HG02678 (cell line): ENCODE measurements at regions not wholly inside any gene's neighbourhood (a gene's known extent, or its start where the extent isn't known, plus 50 kb on each side); places are given as distances from the start of the nearest gene placed in this dataset.

ENCODE experiments used
- ATAC-seq: cut with Tn5 transposase; IDR thresholded peaks from one replicate; pipeline ENCODE4 v1.9.1; 2021; ENCODE audit warnings: mild to moderate bottlenecking, moderate library complexity; ENCODE audit not compliant: unreplicated experiment

DNA sequence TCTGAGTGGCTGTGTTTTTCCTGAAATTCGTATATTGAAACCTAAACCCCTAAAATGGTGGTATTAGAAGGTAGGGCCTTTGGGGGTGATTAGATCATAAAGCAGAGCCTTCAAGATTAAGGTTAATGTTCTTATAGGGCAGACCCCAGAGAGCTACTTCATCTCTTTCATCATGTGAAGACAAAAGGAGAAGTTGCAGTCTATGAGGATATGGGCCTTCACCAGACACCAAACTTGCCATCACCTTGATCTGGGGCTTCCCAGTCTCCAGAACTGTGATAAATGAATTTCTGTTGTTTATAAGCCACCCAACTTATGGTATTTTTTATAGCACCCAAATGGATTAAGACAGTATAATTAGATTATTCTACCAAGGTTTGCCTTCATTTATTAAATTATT lies 275.0 kb upstream of the ATP2B1 start:
- ATAC-seq, result no peak

DNA sequence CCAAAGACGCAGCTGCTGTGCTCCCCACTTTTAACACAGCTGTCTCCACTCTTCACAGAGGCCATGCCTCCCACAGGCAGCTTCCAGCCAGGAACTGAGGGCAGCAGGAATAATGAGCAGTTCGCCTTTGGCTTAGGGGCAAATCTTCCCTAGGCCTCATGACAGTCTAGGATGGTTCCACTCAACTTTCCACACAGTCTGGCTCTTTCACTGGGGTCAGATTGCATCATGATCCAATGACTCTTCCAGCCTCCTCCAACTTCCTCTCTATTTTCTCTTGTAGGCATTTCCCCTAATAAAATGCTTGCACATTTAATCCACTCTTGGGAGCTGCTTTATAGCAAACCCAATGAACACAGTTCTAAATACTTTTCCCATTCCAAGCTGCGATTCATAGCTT lies 271.6 kb upstream of the ATP2B1 start:
- ATAC-seq, result no peak

DNA sequence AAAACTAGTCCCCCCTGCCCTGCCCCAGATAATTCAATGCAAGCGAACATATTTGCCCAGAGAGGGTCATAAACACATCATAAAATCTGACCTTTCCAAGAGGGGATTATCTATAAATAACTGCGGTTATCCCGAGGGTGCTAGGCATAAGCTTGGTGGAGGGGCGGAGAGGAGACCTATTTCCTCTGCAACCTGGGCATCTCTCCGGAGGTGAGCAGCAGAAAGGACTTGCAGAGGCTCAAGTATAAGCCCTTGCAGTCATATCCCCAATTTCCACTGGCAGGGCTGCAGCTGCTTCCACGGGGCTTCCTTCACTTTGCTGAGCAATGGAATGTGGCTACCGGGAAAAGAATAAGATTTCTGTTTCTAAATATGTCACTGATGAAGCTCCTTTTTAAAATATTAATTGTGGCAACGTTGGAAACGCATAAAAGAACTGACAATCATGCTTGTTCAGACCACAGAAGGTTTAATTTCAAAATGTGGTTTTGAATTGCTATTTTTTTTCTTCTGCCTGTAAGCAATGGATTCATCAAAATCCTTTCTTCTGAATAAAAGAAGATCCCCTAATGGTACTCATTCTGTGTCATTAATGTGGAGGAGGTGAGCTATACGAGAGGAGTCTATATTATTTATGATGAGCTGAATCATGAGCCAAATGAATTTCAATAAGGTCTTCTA lies 268.9 kb upstream of the ATP2B1 start:
- no peak for ATAC-seq

DNA sequence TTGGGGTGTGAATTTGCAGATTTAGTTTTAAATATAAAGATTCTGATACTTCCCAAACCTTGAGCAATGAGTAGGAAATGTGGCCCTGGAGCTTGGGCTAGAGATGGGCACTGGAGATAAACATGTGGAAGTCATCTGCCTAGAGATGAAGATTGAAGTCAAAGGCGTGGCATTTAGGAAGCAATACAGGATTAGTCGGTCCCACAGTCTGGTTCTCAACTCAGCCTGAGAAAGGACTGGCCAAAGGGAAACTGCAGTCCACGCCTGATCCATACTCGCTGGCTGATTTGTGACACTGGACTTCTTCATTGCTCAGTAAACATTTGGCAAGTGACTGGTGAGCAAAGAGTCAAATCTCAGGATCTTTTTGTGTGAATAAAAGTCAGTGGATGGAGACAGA lies 268.2 kb upstream of the ATP2B1 start:
- ATAC-seq, result no peak

DNA sequence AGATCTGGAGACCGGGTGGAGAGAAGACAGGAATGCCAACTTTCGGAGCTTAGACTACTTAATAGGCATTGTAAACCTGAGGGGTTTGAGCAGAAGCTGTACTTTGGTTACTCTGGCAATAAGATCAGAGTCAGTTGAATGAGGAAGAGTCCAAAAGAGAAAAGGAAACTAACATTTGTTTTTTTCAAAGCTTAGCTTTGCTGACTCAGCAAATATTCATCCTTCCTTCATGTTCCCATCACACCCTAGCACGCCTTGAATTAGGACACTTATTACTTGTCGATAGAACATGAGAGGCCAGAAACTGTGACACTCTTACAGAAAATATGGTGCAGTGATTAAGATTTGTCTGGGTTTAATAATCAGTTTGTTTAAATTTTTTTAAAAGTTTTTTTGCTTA lies 266.9 kb upstream of the ATP2B1 start:
- ATAC-seq, result no peak

DNA sequence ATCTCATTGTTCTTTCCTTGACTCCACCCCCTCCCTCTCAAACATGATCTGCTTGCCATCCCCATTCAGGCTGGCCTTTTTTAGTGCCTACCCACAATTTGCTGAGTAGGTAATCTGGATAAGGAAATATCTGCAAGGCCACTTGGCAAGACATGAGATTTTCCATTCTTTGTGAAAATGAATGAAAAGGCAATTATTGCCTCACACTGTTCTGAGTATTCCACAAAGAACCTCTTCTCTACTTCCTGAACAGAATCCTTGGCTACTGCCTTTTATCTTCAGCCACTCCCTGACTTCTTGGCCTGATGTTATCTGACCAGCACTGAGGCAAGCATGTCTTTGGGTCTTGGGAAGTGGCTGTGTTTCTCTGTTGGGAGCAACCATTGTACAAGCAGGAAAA lies 263.2 kb upstream of the ATP2B1 start:
- no peak for ATAC-seq

DNA sequence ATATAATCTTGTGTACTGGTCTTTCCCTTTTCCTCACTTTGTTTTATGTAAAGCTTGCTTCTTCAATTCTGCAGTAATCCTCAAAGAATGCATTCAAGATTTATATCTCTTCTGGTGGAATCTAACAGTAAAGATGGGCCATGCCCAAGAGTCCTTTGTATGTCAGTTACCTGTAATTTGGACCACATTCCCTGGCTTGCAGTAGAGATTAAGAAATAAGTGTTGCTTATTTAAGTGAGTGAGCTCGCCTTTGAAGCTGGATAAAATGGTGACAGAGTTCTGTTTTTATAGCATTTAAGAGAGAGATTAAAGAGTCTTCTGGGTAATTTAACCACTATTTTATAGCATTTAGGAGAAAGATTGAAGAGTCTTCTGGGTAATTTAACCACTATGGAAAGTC lies 262.1 kb upstream of the ATP2B1 start:
- no peak for ATAC-seq

DNA sequence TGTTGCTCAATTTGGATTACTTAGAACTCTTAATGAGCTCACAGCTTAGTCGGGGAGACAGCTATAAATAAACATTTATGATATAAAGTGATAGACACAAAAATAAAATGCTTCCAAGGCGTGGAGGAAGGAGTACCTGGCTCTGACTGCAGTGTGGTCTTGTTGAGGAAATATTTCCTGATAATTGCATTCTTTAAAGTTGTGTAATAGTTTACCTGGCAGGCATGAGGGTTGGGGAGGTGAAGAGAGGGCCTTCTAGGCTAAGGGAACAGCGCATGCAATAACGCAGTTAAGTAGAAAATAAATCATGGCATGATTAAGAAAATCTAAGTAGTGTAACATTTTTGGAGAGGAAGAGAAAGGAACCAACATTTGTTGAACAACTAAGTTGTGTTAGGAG lies 260.5 kb upstream of the ATP2B1 start:
- no peak for ATAC-seq

DNA sequence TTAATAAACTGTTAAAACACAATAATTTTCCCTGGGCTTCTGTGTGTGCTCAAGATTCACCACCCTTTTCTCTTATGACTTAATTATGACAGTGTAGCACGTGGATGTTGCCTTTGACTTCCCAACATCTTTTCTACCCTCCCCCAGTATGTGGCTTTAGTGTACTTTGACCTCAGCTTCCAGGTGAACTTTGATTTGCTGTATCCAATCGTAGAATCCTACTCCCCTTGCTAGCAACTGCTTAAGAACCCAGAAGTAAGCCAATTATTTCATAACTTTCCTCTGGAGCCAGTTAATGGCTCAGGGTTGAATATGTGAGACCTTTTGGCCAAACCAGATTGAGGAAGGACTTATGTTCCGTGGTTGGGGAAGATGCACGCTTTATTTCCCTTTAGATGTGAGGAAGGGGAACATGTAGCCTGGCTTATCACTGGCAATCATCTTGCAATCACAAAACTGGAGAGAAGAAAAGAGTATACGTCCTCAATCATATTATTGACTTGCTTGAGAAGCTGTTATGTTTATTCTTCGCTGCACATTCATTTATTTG lies 259.6 kb upstream of the ATP2B1 start:
- no peak for ATAC-seq

DNA sequence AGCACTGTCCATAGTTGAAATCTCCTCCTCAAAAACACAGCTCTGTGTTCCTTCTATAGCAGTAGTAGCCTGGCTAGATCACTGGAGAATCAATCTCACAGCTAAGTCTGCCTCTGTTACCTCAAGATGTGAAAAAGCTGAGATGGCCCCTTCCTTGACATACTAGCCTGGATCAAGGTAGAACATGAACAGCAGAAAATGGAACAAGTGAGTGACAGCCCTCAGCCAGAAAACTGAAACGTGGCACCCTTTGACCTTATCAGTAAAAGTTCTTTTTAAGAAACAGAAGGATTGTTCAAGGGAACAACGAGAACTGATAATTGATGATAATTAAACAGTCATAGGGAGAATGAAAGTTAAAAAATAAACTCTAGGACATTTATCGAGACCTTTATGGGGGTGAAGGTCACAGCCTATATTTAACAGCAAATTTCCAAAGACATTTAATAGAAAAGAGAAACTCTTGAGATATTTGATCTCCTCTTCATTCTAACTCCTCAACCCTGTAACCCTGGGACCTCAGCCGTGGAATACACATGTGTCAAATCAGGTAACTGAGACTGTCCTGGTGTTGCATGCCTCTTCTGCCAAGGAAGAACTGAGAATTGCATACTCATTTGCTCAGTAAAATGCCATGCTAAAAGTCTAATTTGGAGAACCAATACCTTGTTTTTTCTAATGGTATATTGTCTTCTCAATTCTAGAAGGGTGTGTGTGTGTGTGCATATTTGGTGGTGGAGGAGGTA lies 258.0 kb upstream of the ATP2B1 start:
- no peak for ATAC-seq

DNA sequence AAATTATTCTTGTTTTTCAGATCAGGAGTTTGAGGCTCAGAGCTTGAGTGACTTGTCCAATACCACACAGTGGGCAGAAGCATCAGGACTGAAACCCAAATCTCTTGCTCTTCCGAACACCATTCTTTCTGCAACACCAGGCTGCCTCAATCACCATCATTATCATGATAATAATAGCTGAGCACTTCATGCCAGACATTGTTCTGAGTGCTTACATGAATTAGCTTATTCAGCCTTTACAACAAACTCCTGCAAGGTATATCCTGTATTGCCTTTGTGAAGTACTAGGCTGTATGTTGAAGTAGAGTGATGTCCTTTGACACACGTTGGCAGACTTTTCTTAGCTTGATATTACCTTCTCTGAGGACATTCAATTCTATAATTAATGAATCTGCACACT lies 257.4 kb upstream of the ATP2B1 start:
- ATAC-seq, result no peak

DNA sequence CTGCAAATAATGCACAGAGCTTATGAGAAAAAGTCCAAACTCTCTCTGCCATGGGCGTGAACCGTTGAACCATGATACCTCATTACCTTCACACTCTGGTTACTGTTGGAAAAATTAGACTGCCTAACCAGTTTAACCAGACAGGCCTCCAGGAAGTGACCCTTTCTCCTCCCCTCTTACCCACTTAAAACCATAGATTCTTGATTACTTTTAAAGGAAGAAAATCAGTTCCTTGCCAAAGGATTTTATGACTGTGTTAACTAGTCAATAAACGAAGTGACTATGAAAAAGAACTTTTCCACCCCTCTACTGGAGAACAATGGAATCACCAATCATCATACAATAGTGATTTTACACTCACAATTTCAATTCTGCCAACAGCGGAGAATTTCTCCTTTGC lies 254.0 kb upstream of the ATP2B1 start:
- no peak for ATAC-seq

DNA sequence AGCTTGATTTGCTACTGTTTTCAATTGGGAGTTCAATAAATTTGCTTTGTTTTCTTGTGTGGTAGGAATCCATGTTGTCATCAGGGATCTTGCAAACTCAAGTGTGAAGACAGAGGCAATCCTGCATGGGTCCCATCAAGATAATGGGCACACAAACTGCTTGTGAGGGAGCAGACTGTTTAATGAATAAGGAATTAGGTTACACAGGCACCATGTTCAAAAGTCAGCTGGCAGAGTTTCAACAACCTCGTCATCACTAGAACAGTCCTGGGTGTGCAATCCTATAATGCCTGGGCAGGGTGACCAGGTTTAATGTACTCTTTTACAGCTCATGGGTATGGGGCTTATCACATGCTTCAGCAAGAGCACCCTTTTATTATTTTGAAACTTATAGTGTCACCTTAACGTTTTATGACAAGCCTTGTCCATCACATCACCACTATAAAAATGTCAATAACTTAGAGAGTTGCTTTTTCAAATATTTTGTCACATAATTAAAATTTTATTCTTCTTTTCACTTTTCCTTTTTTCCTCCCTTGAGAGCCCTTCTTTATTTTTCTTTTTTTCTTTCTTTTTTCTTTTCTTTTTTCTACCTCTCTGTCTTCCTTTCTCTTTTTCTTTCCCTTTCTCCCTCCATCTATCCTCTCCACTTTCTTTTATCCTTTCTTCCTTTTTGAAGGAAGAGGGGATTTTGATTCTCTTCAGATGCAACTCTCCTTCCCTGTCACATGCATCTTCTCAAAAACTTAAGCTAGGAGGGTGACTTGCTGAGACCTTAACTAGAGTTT lies 252.2 kb upstream of the ATP2B1 start:
- ATAC-seq, result peak; percentile 36

DNA sequence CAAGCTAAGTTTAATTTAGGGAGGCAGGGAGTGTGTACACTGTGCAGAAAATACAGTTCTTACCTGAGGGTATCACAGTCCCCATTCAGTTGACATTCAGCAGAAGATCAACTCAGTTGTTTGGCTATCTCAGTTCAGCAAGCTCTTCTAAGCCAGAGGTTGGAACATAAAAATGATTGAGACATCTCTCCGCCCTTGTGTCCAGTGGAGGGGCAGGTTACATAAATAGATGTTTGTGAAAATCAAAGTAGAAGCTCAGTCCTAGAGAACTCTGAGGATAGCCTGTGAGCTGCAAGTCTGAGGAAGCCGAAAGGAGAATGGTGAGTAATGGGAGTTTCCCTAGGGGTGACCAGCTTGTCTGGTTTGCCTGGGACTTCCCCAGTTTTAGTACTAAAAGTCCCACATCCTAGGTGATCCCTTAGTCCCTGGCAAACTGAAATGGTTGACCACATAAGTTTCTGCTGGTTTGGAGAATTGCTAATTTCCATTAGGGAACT lies 251.4 kb upstream of the ATP2B1 start:
- ATAC-seq, result peak; percentile 95

DNA sequence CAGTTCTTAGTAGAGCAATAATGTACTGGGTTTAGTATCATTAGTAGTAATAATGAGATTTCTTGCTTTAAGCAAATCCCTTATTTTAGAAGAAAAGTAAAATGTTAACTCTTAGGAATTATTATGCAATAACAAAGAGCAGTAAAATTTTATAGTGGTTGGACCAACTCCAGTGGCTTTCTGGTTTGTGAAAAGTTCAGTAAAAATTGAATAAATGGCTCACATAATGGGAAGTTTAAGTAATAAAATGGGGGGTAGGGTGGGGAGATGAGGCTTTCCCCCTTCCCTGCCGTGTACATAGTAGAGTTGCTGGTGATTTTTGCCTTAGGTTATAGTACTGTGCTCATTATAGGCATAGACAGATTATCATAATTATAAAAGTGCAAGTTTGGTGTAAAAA lies 250.5 kb upstream of the ATP2B1 start:
- ATAC-seq, result no peak

DNA sequence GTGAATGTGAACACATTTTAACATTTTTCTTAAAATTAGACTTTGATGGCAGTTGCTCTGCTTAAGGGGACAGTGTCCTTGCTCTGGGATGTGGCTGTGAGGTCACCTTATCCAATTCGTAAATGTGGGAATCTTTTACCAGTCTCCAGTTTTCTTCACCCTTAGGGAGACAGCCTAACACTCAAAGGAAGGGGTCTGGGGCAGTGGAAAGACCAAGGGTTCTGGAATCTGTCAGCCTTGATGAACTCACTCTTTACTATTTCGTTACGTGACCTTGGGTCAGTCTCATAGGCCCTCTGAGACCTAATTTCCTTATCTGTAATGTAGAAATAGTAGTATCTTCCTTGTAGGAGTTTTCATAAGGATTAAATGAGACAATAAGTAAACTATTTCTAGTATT lies 245.6 kb upstream of the ATP2B1 start:
- no peak for ATAC-seq

DNA sequence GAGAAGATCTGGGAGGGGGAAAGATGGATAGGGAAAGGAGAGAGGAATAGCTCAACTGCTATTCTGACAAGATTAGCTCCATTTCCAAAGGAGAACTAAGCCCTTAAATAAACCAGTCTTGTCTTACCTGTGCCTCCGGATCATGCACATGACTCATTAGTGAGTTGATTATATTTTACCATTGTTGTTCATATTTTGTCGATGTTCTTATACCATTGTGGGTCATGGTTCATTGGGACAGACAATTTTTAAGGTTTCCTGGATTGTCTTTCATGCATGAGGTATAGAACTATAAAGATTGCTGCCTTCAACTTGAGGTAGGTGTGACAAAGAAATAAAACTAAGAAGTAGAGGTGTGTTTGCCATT lies 243.0 kb upstream of the ATP2B1 start:
- ATAC-seq, result no peak

DNA sequence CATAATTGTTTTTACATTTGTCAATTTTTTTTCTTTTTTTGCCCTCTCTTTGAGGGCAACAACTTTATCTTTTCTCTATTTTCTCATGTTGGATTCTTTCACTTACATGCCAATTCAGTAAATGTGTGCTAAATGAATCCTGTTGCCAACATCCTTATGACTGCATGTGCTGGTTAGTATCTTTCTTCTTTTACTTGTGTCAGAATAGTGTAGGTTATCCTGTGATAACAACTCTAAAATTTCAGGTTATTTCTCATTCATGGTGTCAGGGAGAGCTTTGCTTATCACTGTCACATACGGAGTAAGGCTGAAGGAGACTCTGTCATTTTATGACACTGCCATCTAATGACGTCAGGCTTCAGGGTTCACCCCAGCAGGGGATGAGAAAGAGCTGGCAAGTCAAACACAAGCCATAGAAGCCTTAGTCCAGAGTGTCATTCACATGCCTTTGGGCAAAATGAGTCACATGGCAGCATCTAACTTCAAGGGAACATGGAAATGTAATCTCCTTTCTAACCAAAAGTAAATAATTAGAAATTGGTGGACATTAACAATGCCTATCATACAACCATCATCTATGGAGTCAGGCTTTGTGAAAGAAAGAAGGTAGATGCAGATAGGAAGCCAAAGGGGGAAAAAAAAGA lies 242.5 kb upstream of the ATP2B1 start:
- ATAC-seq, result peak; percentile 32

DNA sequence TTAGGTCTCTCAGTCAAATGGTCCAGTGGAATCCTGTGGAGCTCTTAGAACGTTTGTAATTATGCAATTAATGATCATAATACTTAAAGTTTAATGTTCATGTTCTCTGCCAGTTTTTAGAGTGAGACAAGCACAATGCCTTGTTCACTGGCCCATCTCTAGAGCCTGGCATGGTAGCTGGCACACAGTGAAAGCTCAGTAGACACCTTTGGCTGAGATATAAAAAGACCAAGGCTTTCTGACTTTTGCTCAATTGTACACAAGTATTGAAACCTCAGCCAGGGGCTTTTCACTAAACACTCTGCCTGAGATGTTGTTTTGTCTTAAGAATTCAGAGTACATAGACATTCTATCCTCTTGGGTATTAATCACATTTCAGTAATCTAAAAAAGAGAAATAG lies 241.8 kb upstream of the ATP2B1 start:
- ATAC-seq, result peak; percentile 52

DNA sequence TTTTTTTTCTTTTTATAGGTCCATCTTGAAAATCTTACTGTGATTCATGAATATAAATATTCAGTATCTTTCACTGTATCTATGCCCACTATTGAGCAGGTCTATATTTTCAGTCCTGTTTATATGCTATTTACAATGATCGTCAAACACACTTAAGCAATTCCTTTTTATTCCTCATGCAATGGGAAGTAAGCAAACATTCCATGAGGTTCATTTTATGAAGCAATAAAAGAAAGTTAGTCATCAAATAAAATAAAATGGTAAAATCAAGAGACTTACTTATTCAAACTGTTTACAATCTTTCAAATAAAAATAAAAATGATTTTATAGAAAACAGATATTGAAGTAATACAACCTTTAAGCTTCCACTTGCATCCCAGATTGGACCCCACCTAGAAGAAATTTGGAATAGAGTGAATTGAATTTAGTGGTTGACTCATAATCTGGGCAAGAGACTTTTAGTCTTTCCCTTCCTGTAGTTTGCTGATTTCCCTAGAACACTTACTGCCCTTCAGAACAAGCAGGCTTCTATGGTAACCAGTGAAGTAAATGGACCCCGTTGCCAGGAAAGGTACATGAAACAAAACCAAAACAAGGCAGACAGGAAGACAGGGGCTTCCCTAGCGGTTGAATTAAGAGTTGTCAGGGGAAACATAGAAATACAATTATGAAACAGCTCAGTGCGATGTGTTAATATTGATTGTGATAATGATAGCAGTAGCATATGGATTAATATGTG lies 241.0 kb upstream of the ATP2B1 start:
- ATAC-seq, result peak; percentile 90
